GM19463 (cell line): ENCODE measurements at regions not wholly inside any gene's neighbourhood (a gene's known extent, or its start where the extent isn't known, plus 50 kb on each side); places are given as distances from the start of the nearest gene placed in this dataset.
"Not testable (repeated sequence)": the region's sequence is repeated elsewhere in the genome, so short reads cannot be mapped to it uniquely, and the experiment has no call there.

Experiments
- ATAC-seq: cut with Tn5 transposase; IDR thresholded peaks from one replicate; pipeline ENCODE4 v1.9.1; 2021; ENCODE audit warnings: mild to moderate bottlenecking, moderate library complexity; ENCODE audit not compliant: unreplicated experiment

DNA sequence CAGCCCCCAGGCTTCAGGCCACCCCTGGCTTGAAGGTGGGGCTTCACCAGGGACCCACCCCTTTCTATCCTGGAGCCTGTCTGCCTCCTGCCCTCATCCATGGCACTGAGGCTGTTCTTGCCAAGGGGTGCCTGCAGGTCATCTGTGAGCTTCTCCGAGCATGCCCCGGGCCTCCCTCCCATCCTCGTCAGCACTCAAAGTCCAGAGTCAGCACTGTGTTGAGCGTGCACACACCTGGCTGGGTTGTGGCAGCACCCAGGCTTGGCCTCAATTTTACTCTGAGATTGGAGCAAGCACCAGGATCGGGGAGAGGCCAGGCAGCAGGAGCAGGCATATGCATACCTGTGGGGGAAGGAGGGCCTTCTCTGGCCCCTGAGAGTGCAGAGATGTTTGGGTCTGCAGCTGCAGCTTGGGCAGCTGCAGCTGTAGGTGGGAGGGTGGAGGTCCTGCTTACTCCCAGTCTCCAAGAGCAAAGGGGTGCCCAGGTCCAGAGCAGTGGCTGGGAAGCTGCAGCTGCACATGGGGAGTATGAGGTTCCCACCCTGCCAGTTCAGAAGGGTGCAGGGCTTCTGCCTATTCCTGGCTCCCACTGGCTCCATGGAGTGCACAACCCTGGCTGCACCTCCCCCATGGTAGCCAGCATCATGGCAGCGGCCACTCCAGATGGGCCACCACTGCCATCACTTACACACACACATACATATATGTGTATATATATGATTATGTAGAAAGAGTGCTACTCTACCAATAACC, 488.7 kb downstream of the JRKL start:
- ATAC-seq = no peak

DNA sequence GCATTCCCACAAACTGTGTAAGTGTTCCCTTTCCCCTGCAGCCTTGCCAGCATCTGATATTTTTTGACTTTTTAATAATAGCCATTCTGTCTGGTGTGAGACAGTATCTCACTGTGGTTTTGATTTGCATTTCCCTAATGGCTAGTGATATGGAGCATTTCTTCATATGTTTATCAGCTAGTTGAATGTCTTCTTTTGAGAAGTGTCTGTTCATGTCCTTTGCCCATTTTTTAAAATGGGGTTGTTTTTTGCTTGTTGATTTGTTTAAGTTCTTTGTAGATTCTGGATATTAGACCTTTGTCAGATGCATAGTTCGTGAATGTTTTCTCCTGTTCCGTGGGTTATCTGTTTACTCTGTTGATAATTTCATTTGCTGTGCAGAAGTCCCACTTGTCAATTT, 492.8 kb downstream of the JRKL start:
- not testable (repeated sequence) for ATAC-seq

GRCh38 chr11:96885405-96885804, 495.6 kb downstream of the JRKL start:
- no peak for ATAC-seq

- no peak for ATAC-seq
These were observed 496.1 kb downstream of the JRKL start for GRCh38 chr11:96885912-96886311.

GRCh38 chr11:96893988-96894387, 504.2 kb downstream of the JRKL start:
- no peak for ATAC-seq

GRCh38 chr11:96894587-96894986, 504.8 kb downstream of the JRKL start:
- no peak for ATAC-seq

- ATAC-seq = no peak
These were observed 510.2 kb downstream of the JRKL start for GRCh38 chr11:96899971-96900370.

GRCh38 chr11:96905143-96905542, 515.3 kb downstream of the JRKL start:
- no peak for ATAC-seq

- no peak for ATAC-seq
These were observed 515.9 kb downstream of the JRKL start for GRCh38 chr11:96905663-96906062.

DNA sequence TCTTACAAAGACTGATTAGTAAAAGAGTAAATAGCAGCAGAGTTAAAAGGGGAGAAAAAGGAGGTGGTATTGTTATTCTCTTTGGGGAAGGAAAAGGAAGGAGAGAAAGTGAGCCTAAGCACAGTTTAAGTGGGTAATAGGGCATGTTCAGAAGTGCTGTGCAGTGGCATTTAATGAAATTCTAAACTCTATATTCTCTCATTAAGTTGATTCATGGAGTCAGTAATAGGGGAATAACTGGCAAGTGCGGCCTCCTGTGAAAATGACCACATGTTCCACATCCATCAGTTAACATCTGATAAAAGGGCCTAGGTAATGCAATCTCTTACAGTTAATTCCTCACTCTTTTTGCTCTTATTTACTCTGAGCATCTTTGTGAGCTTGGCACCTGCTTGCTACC, 516.7 kb downstream of the JRKL start:
- ATAC-seq = no peak

DNA sequence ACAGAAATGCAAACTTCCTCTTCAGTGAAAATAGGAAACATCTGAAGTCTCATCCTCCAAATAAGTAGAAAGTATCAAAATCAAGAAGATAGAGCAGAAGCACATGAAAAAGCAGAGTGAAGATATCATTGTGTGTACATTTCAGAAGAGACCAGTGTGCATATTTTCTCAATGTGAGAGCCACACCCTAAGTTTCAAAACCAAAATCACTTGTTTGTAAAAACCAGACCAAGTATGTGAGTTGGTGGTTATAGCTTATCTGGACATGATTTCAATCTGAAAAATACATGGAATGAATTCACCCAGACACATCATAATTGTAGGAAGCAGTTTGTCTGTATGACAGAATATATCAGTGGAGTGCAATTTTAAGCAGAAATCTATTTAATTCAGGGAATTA, 536.0 kb downstream of the JRKL start:
- no peak for ATAC-seq

DNA sequence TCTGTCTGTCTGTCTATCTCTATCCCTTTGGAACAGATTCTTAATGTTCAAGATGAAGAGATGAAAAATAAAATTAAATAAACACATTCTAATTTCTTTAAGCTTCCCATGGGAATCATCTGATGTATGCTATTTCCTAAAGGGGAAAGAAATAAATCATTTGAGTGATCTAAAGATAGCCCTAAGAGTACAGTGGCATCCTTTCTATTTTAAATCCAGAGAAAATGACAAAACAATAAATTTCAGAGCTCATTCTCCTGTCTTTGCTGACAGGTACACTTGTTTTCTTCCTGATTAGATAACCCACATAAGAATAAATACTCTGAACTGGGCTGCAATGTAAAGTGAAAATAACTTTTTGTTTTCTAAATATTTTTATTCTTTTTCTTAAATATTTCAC, 550.4 kb downstream of the JRKL start:
- no peak for ATAC-seq

- ATAC-seq = no peak
These were observed 553.0 kb downstream of the JRKL start for GRCh38 chr11:96942855-96943254.

DNA sequence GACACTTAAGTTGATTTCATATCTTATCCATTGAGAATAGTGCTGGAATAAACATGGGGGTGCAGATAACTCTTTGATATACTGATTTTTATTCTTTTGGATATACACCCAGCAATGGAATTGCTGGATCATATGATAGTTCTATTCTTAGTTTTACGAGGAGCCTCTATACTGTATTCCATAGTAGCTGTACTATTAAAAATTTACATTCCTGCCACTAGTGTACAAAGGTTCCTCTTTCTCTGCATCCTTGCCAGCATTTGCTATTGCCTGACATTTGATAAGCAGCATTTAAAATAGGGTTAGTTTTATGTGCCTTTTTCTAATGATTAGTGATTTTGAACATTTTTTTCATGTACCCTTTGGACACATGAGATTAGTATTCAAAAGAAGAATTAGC, 554.2 kb downstream of the JRKL start:
- ATAC-seq = no peak

- no peak for ATAC-seq
These were observed 558.3 kb downstream of the JRKL start for GRCh38 chr11:96948066-96948465.

DNA sequence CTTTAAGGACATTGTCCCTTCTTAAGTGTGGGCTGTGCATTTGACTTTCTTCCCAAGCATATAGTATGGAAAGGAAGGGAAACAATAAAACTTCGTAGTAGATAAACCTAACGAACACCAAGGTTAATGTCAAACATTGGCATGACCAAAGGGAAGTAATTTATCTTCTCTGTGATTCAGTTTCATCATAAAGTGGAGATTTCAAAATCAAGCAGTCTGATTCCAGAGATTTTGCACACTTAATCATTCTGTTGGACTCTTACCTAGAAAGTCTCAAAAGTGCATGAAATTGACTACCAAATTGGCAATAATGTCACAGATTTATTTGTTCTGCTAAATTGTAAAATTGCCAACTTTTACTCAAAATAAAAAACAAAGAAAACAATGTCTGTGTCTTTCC, 559.7 kb downstream of the JRKL start:
- ATAC-seq = no peak

GRCh38 chr11:96954587-96955242, 564.9 kb downstream of the JRKL start:
- no peak for ATAC-seq

GRCh38 chr11:96960476-96960875, 570.7 kb downstream of the JRKL start:
- ATAC-seq = no peak

DNA sequence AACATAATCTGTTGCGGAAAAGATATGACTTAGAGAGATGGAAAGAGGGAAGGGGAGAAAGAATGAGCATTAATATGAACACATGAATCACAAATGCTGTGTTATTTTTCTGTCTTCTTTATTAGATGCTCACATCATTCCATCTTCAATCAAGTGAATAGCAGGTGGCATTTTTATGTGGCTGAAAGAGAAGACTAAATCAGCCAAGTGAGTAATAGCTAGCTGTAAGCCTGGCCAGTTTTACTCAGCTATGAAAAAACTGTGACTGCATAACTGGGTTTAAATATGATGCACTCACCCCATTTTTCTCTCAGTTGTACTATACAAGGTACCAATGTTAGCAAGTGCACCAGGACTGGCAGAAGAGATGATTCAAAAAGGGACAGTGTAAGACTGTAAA, 571.1 kb downstream of the JRKL start:
- no peak for ATAC-seq

DNA sequence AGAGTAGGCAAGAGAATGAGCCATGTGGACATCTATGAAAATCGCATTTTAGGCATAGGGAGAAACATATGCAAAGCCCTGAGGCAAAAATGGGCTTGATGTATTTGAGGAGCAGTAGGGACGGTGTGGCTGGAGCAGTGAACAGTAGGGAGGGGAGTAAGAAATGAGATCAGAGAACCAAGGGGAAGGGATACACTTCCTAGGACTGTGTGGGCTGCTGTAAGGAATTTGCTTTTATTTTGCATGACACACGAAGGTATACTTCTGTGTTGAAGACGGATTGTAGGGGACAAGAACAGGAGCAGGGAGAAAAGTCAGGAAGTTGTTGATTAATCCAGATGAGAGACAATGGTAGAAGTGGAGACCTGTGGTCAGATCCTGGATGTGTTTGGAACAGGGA, 572.1 kb downstream of the JRKL start:
- no peak for ATAC-seq

DNA sequence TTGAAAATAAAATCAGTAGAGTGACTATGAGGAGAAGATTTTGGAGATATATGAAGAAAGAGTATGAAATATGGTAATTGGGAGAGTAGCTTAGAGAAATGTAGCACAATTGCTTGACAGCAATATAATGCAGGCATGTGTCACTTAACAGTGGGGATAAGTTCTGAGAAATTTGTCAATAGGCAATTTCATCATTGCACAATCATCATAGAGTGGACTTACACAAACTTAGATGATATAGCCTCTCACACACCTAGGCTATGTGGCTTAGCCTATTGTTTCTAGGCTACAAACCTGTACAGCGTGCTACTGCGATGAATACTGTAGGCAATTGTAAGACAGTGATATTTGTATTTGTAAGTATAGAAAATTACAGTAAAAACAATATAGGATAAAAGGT, 573.6 kb downstream of the JRKL start:
- no peak for ATAC-seq

- ATAC-seq = no peak
These were observed 574.8 kb downstream of the JRKL start for GRCh38 chr11:96964661-96965060.

DNA sequence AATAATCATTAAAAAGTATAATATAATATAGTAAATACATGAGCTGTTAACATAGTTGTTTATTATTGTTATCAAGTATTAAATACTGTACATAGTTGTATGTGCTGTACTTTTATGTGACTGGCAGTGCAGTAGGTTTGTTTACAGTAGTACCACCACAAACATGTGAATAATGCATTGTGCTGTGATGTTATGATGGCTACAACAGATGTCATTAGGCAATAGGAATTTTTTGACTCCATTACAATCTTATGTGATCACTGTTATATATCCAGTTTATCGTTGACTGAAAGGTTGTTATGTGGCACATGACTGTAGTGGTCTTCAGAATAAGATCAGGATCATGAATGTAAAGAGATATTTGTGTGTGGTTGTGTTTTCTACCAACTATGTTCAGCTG, 577.8 kb downstream of the JRKL start:
- no peak for ATAC-seq
